Transverse colon (tissue), 4 donors: ENCODE measurements at regions not wholly inside any gene's neighbourhood (a gene's known extent, or its start where the extent isn't known, plus 50 kb on each side); places are given as distances from the start of the nearest gene placed in this dataset.

Experiments used
- EP300 ChIP-seq: sonication (generic); formaldehyde crosslinking; IDR thresholded peaks from one replicate; pipeline ENCODE4 v1.6.1; 2017; ENCODE audit warnings: antibody characterized with exemption, low read depth
- POLR2A ChIP-seq: fragments of 450-650 bp; IDR thresholded peaks from one replicate; pipeline ENCODE4 v1.6.1; 2016; ENCODE audit warnings: antibody characterized with exemption, mild to moderate bottlenecking, moderate library complexity
- POLR2AphosphoS5 ChIP-seq, 3 donors: sonication (generic); formaldehyde crosslinking; IDR thresholded peaks; one replicate each; pipeline ENCODE4 v1.6.1; 2016; ENCODE audit warnings: antibody characterized with exemption in 3 of 3
- TF ChIP-seq, protein P1 (sequence below), 5 experiments: fragments of 200-600 bp in 3 of 5; fragments of 450-650 bp in 2 of 5; sonication (generic) in 3 of 5; IDR thresholded peaks; 1 replicate in 2 of 5; 2 replicates in 3 of 5; pipeline ENCODE4 v1.5.1; 2016 to 2017; ENCODE audit warnings: antibody characterized with exemption in 5 of 5, inconsistent platforms in 3 of 5, mild to moderate bottlenecking in 2 of 5, moderate library complexity in 1 of 5

DNA sequence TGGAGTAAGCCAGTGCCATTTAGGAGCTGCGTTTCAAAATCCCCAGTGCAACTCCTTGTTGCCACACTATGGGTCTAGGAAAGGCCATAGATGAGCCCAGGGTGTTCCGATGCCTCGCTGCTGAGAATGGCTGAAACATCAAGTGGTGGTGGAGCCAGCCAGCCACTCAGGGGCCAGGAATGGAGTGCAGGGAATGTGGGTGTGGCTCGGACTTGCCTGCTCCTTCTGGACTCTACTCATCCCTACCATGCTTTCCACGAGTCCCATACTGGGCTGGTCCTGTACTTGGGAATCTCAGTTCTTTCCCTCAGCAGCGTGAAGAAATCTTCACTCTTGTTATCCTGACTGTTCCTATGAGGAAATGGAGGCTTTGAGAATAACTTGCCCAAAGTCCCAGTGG, 143.5 kb downstream of the INSIG2 start:
- TF ChIP-seq POLR2AphosphoS5 (IDR thresholded peaks at IDR 0.05): no peak
- no peak for TF ChIP-seq POLR2A
- TF ChIP-seq EP300: no peak
- TF ChIP-seq, protein P1, sequence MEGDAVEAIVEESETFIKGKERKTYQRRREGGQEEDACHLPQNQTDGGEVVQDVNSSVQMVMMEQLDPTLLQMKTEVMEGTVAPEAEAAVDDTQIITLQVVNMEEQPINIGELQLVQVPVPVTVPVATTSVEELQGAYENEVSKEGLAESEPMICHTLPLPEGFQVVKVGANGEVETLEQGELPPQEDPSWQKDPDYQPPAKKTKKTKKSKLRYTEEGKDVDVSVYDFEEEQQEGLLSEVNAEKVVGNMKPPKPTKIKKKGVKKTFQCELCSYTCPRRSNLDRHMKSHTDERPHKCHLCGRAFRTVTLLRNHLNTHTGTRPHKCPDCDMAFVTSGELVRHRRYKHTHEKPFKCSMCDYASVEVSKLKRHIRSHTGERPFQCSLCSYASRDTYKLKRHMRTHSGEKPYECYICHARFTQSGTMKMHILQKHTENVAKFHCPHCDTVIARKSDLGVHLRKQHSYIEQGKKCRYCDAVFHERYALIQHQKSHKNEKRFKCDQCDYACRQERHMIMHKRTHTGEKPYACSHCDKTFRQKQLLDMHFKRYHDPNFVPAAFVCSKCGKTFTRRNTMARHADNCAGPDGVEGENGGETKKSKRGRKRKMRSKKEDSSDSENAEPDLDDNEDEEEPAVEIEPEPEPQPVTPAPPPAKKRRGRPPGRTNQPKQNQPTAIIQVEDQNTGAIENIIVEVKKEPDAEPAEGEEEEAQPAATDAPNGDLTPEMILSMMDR (IDR thresholded peaks at IDR 0.05): no peak
